AG04450 (cell line): ENCODE measurements at regions not wholly inside any gene's neighbourhood (a gene's known extent, or its start where the extent isn't known, plus 50 kb on each side); places are given as distances from the start of the nearest gene placed in this dataset.

Source experiments
- CTCF ChIA-PET: fragments of 300-600, 350-600 bp; formaldehyde crosslinking; extraction: SDS; loops from one replicate; lab custom pipeline; 2022; ENCODE audit warnings: antibody characterized with exemption, inconsistent platforms; lab: Charles Lee
- POLR2A ChIA-PET: fragments of 350-600 bp; formaldehyde crosslinking; extraction: SDS; loops from one replicate; lab custom pipeline; 2021; ENCODE audit warnings: antibody characterized with exemption, inconsistent platforms; lab: Yijun Ruan, JAX
- DNase-seq: peaks from one replicate; pipeline ENCODE4 v3.0.0-alpha.2; 2011; ENCODE audit warnings: low read depth, low spot score
- H3K27ac ChIP-seq: one replicate; pipeline ENCODE4 v1.5.1; 2012; ENCODE audit warnings: low read depth, low read length, control low read depth
- H3K27me3 ChIP-seq: one replicate; pipeline ENCODE4 v1.6.0; 2012; ENCODE audit warnings: low read length; ENCODE audit not compliant: control insufficient read depth, insufficient read depth
- H3K4me3 ChIP-seq: 2 replicates; pipeline ENCODE4 v1.5.1; 2011; ENCODE audit warnings: mild to moderate bottlenecking, low read depth, low read length, control low read depth
- H3K9me3 ChIP-seq: 2 replicates; pipeline ENCODE4 v1.5.1; 2012; ENCODE audit warnings: low read length; ENCODE audit not compliant: control insufficient read depth, insufficient read depth
- CTCF ChIP-seq: IDR thresholded peaks from 2 replicates; pipeline ENCODE4 v1.5.1; 2011; ENCODE audit warnings: low read depth, low read length, control low read depth, inconsistent platforms

- Histone ChIP-seq H3K27ac (no peak overlapping the region), H3K9me3 (no peaks in the 10 kb centered on the region), H3K27me3 (no peaks in the 10 kb centered on the region), H3K4me3 (no peak overlapping the region)
- no peak for TF ChIP-seq CTCF
- no peak for DNase-seq
- CTCF ChIA-PET: interaction anchor here (0.7 kb wide), 1 partner anchor 623 kb away, joined by 3 read pairs; no protein-coding TSS in a partner anchor
- POLR2A ChIA-PET: no interaction called here
Observed at GRCh38 chr5:9829621-9830020, 199.5 kb upstream of the TAS2R1 start.

- ChIA-PET POLR2A (no interaction called here), CTCF (interaction anchor here (0.6 kb wide), 1 partner anchor 277 kb away, joined by 4 read pairs; no protein-coding TSS in a partner anchor)
- DNase-seq: no peak
- Histone ChIP-seq H3K4me3 (no peak overlapping the region), H3K27ac (no peak overlapping the region), H3K9me3 (no peaks in the 10 kb centered on the region), H3K27me3 (no peaks in the 10 kb centered on the region)
- TF ChIP-seq CTCF: no peak
Observed at GRCh38 chr5:9820691-9821449, 190.7 kb upstream of the TAS2R1 start.

GRCh38 chr5:9818340-9818845 lies 188.2 kb upstream of the TAS2R1 start:
- CTCF ChIA-PET: no interaction called here
- H3K9me3 ChIP-seq: no peaks in the 10 kb centered on the region
- no peaks in the 10 kb centered on the region for H3K27me3 ChIP-seq
- no peak for TF ChIP-seq CTCF
- no peak overlapping the region for H3K27ac ChIP-seq
- POLR2A ChIA-PET: no interaction called here
- H3K4me3 ChIP-seq: no peak overlapping the region
- DNase-seq: no peak

DNA sequence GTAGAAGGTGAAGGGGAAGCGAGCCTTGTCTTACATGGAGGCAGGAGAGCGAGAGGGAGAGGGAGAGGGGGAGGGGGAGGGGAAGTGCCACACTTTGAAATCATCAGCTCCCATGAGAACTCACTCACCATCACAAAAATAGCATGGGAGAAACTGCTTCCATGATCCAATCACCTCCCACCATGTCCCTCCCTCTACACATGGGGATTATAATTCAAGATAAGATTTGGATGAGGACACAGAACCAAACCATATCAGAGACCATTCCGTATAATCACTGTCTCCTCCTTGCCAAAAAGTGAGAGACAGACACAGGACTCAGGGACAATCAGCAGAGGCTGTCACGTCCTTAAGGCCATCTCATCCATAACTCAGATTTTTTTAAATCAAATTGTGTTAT lies 187.7 kb upstream of the TAS2R1 start:
- H3K27me3 ChIP-seq: no peaks in the 10 kb centered on the region
- no peak overlapping the region for H3K4me3 ChIP-seq
- CTCF ChIA-PET: no interaction called here
- no peak overlapping the region for H3K27ac ChIP-seq
- no peaks in the 10 kb centered on the region for H3K9me3 ChIP-seq
- POLR2A ChIA-PET: no interaction called here
- no peak for TF ChIP-seq CTCF
- no peak for DNase-seq

GRCh38 chr5:9815051-9815450 lies 184.9 kb upstream of the TAS2R1 start:
- ChIA-PET CTCF (interaction anchor here (0.5 kb wide), 1 partner anchor 1297 kb away, joined by 5 read pairs; no protein-coding TSS in a partner anchor), POLR2A (no interaction called here)
- H3K27ac ChIP-seq: no peak overlapping the region
- no peak overlapping the region for H3K4me3 ChIP-seq
- no peak for DNase-seq
- H3K27me3 ChIP-seq: no peaks in the 10 kb centered on the region
- no peak for TF ChIP-seq CTCF
- no peaks in the 10 kb centered on the region for H3K9me3 ChIP-seq
